Mesothelial cell of epicardium (in vitro differentiated cells): ENCODE measurements at regions not wholly inside any gene's neighbourhood (a gene's known extent, or its start where the extent isn't known, plus 50 kb on each side); places are given as distances from the start of the nearest gene placed in this dataset.
"Not testable (repeated sequence)": the region's sequence is repeated elsewhere in the genome, so short reads cannot be mapped to it uniquely, and the experiment has no call there.

ENCODE experiments used
- DNase-seq, 2 experiments: peaks; one replicate each; pipeline ENCODE4 v3.0.0; 2021; ENCODE audit warnings: low spot score in 2 of 2; ENCODE audit not compliant: unreplicated experiment in 2 of 2
- H3K27ac Mint-ChIP-seq: 2 replicates; pipeline ENCODE4 v1.8.0; 2021; ENCODE audit warnings: mixed read lengths
- H3K27me3 Mint-ChIP-seq: 2 replicates; pipeline ENCODE4 v1.8.0; 2021; ENCODE audit warnings: low read depth, mixed read lengths
- H3K36me3 Mint-ChIP-seq: 2 replicates; pipeline ENCODE4 v1.8.0; 2021; ENCODE audit warnings: mixed read lengths
- H3K4me1 Mint-ChIP-seq: 2 replicates; pipeline ENCODE4 v1.8.0; 2021; ENCODE audit warnings: mixed read lengths
- H3K4me3 Mint-ChIP-seq: 2 replicates; pipeline ENCODE4 v1.8.0; 2021; ENCODE audit warnings: mild to moderate bottlenecking, moderate library complexity, mixed read lengths
- H3K9me3 Mint-ChIP-seq: 2 replicates; pipeline ENCODE4 v1.8.0; 2021; ENCODE audit warnings: mixed read lengths
- TF ChIP-seq, protein P1 (sequence below): fragments of 200-600 bp; sonication (generic); IDR thresholded peaks from one replicate; pipeline ENCODE4 v1.5.0; 2021; ENCODE audit warnings: antibody characterized with exemption; ENCODE audit not compliant: unreplicated experiment

DNA sequence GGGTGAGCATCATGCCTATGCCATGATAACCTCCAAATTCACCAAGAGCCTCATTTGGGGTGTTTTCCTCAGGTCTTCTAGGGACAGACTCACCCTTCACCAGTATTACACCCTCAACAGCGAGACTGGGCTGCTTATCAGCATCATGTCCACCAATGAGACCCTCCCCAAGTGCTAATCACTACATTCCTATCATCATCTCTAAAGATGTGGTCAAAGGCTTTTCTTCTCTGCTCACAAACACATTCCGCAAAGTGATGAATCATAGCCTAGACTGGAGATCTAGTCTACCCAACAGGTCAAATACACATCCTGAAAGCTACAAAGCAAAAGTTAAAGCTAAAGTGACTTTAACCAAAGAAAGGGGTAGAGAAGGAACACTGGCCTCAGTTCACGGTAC lies 75.3 kb upstream of the C7orf33 start:
- Mint-ChIP-seq H3K27me3 (no peaks in the 10 kb centered on the region), H3K4me3 (no peak overlapping the region), H3K36me3 (no peaks in the 10 kb centered on the region), H3K9me3 (peaks cover 15% of the 10 kb centered on the region), H3K27ac (no peak overlapping the region), H3K4me1 (no peaks in the 10 kb centered on the region)
- no peak for DNase-seq
- TF ChIP-seq, protein P1, sequence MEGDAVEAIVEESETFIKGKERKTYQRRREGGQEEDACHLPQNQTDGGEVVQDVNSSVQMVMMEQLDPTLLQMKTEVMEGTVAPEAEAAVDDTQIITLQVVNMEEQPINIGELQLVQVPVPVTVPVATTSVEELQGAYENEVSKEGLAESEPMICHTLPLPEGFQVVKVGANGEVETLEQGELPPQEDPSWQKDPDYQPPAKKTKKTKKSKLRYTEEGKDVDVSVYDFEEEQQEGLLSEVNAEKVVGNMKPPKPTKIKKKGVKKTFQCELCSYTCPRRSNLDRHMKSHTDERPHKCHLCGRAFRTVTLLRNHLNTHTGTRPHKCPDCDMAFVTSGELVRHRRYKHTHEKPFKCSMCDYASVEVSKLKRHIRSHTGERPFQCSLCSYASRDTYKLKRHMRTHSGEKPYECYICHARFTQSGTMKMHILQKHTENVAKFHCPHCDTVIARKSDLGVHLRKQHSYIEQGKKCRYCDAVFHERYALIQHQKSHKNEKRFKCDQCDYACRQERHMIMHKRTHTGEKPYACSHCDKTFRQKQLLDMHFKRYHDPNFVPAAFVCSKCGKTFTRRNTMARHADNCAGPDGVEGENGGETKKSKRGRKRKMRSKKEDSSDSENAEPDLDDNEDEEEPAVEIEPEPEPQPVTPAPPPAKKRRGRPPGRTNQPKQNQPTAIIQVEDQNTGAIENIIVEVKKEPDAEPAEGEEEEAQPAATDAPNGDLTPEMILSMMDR = no peak

DNA sequence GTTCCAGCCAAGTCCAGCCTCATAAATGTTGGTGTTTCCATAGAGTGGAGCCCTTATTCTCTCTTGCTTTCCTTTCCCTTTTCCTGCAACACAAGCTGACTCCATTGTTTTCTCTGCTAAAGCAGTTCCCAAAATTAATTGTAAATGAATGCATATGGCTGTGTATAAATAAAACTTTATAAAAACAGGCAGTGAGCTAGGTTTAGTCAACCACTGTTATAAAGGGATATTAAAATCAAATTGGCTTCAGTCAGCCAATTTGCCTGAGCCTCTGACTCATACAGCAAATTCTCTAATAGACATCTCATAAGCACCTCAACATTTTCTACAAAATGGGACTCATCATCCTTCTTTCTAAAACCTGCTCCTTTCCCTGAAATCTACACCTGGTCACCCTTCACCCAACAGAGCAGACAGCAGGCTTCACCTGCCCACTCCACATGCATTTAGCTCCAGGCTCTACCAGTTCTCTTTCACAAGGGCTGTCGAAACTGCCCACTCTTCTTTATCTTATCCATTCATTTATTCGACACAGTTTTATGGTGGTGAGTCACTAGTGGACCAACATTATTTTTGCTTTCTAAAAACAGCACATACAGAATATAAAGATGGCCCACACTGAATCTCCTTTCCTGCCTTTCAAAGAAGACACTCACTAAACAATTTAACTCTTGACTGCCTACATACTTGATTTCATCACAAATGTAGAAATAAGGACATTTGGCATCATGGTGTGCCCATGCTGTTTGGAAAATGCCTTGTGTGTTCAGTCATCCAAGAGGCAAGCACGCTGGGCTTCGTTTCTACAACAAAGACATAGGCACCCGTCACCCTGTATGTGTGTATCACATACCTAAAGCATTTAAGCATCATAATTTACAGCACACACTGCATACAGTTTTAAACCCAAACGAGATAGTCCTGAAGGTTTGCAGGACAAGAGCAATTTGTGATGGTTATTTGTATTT lies 74.6 kb upstream of the C7orf33 start:
- Mint-ChIP-seq H3K4me3 (no peak overlapping the region), H3K4me1 (peaks cover 2% of the 10 kb centered on the region), H3K27ac (no peak overlapping the region), H3K27me3 (no peaks in the 10 kb centered on the region), H3K36me3 (no peaks in the 10 kb centered on the region), H3K9me3 (peaks cover 17% of the 10 kb centered on the region)
- no peak for DNase-seq
- TF ChIP-seq, protein P1 = no peak

DNA sequence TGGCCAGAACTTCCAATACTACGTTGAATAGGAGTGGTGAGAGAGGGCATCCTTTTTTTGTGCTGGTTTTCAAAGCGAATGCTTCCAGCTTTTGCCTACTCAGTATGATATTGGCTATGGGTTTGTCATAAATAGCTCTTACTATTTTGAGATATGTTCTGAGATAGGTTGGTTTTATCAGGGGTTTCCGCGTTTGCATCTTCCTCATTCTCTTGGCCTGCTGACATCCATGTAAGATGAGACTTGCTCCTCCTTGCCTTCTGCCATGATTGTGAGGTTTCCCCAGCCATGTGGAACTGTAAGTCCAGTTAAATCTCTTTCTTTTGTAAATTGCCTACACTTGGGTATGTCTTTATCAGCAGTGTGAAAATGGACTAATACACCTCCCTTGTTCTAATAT lies 71.2 kb upstream of the C7orf33 start:
- H3K36me3 Mint-ChIP-seq, H3K27ac Mint-ChIP-seq, DNase-seq, H3K27me3 Mint-ChIP-seq, H3K4me1 Mint-ChIP-seq, H3K4me3 Mint-ChIP-seq: not testable (repeated sequence)
- peaks cover 15% of the 10 kb centered on the region for H3K9me3 Mint-ChIP-seq

DNA sequence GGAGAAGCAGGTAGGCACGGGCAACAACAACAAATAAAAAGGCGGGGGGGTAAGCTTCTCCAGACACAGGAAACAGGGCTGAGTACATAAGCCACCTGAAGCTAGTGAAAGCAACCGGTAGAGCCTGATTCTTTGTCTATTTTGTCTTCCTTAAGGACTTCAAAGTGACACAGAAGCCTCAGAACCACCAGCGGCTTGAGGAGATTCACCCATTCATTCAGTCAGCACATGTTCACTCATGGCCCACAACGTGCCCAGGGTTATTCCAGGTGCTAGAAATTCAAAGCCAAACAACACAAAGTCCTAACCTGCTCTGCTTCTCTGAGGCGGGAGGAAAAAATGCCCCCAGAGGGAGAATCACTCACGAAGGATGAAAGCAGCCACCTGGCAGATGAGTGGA lies 69.3 kb upstream of the C7orf33 start:
- Mint-ChIP-seq H3K27ac (no peak overlapping the region), H3K27me3 (no peaks in the 10 kb centered on the region), H3K9me3 (peaks cover 13% of the 10 kb centered on the region), H3K4me1 (peaks cover 17% of the 10 kb centered on the region), H3K36me3 (no peaks in the 10 kb centered on the region), H3K4me3 (no peak overlapping the region)
- no peak for DNase-seq
- TF ChIP-seq, protein P1 = no peak

DNA sequence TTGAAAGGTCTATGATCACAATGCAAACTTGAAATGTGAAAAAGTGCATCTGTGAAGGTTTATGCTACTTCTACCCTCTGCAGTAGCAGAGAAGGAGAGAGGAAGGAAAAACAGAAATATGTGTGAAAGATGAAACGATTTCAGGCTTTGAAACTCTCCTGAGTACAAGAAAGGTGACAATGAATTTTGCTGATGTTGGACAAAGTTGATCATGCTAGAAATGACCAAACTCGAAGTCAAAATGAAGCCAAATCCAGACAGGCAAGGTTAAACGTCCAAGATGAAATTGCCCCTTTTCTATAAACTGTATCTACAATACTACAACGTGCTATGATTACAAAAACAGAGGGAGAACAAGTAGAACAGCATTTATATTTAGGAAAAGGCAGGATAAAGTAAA lies 67.0 kb upstream of the C7orf33 start:
- H3K36me3 Mint-ChIP-seq = no peaks in the 10 kb centered on the region
- no peaks in the 10 kb centered on the region for H3K27me3 Mint-ChIP-seq
- DNase-seq = no peak
- H3K9me3 Mint-ChIP-seq = peaks cover 6% of the 10 kb centered on the region
- H3K4me1 Mint-ChIP-seq = peaks cover 17% of the 10 kb centered on the region
- TF ChIP-seq, protein P1 = no peak
- no peak overlapping the region for H3K27ac Mint-ChIP-seq
- H3K4me3 Mint-ChIP-seq = no peak overlapping the region

DNA sequence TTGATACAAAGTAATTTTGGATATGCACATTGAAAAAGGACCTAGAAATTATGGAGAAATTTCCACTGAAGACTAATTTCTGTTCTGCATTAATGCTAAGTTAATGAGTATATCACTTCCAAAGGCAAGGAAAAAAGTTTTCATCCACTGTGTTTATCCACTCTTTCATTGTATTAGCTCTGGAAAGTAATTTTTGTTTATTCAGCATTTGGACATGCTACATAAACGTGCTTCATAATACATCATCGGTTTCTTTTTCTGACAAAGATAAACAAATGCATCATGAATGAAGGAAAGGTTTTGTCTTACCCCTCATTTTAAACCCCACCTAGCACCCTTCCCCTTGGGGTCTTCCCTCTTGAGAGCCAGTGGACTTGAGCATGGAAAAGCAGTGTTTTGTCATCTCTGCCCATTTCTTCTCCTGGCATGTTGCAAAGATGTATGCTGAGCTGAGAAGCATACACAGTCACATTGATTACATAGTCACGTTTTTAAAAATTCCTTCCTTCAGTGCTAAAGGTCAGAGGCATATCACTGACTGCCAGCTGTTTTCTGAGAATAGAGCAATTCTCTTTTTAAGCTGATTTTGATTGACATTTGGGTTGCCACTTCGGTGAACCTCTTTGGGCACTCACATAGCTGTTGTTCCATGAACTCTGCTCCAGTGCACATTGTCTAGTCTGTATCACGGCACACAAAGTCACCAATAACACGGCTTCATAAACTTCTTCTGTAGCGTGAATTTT lies 65.9 kb upstream of the C7orf33 start:
- Mint-ChIP-seq H3K9me3 (peaks cover 3% of the 10 kb centered on the region), H3K36me3 (no peaks in the 10 kb centered on the region), H3K27me3 (no peaks in the 10 kb centered on the region), H3K4me3 (no peak overlapping the region), H3K4me1 (peaks cover 17% of the 10 kb centered on the region), H3K27ac (no peak overlapping the region)
- no peak for DNase-seq
- TF ChIP-seq, protein P1 = no peak
